ENCODE measurements at regions not wholly inside any gene's neighbourhood (a gene's known extent, or its start where the extent isn't known, plus 50 kb on each side); places are given as distances from the start of the nearest gene placed in this dataset.
"Not testable (repeated sequence)": the region's sequence is repeated elsewhere in the genome, so short reads cannot be mapped to it uniquely, and the experiment has no call there.

DNA sequence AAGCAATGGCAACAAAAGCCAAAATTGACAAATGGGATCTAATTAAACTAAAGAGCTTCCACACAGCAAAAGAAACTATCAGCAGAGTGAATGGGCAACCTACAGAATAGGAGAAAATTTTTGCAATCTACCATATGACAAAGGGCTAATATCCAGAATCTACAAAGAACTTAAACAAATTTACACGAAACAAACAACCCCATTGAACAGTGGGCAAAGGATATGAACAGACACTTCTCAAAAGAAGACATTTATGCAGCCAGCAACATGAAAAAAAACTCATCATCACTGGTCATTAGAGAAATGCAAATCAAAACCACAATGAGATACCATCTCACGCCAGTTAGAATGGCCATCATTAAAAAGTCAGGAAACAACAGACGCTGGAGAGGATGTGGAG, 113.4 kb downstream of the PSMG1 start:
- TF ChIP-seq POLR2A, CTCF (IDR thresholded peaks at IDR 0.05): not testable (repeated sequence)
